Activated CD4-positive, alpha-beta memory T cell treated with anti-CD3 and anti-CD28 coated beads, Interleukin-2, amount 10 ng/mL, durations not matched to agents 7 days and 5 days (primary cell): ENCODE measurements at regions not wholly inside any gene's neighbourhood (a gene's known extent, or its start where the extent isn't known, plus 50 kb on each side); places are given as distances from the start of the nearest gene placed in this dataset.

Source experiments
- CTCF ChIA-PET: fragments of 350-600 bp; sonication (Branson Sonifier 250); formaldehyde crosslinking; loops from one replicate; lab custom pipeline; 2021; ENCODE audit warnings: antibody characterized with exemption, inconsistent platforms; lab: Charles Lee
- POLR2A ChIA-PET: fragments of 350-600 bp; sonication (Branson Sonifier 250); formaldehyde crosslinking; loops from one replicate; lab custom pipeline; 2021; ENCODE audit warnings: antibody characterized with exemption; lab: Charles Lee
- DNase-seq: peaks from one replicate; pipeline ENCODE4 v3.0.0-alpha.2; 2020
- H3K27ac Mint-ChIP-seq: one replicate; pipeline ENCODE4 v1.8.0; 2021; ENCODE audit warnings: mild to moderate bottlenecking, mixed read lengths
- H3K27me3 Mint-ChIP-seq: one replicate; pipeline ENCODE4 v1.8.0; 2021; ENCODE audit warnings: mixed read lengths
- H3K36me3 Mint-ChIP-seq: one replicate; pipeline ENCODE4 v1.8.0; 2021; ENCODE audit warnings: low read depth, mixed read lengths
- H3K4me1 Mint-ChIP-seq: one replicate; pipeline ENCODE4 v1.8.0; 2021; ENCODE audit warnings: mixed read lengths
- H3K4me3 Mint-ChIP-seq: one replicate; pipeline ENCODE4 v1.8.0; 2021; ENCODE audit warnings: mild to moderate bottlenecking, mixed read lengths
- H3K9me3 Mint-ChIP-seq: one replicate; pipeline ENCODE4 v1.8.0; 2021; ENCODE audit warnings: mixed read lengths

DNA sequence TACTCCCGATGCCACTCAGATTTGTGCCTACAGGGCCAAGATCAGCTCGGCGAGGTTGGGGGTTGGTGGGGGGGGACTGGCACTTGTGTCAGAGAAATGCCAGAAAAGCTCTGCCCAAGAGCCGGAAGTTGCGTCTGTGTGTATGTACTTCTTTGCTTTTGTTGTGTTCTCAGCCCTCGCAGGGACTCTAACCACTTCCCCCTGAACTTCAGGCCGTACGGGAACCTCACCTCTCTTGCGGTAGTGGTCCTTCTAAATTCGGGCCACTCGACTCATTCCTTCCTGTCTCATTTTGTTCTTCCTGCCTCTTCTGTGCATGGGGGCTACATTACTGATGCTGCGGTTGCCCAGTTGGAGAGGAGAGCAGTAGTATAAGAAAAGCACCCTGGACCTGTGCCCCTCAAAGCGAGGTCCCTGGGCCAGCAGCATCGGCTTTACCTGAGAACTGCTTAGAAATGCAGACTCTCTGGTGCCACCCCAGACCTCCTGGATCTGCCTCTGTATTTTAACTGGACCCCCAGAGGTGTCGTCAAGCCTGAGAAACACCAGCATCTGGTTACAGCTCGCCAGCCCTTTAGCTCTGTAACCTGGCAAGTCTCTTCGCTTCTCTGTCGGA is 146.3 kb upstream of the RPS6KA3 start:
- Mint-ChIP-seq H3K9me3 (no peaks in the 10 kb centered on the region), H3K36me3 (peaks cover 5% of the 10 kb centered on the region), H3K27me3 (no peaks in the 10 kb centered on the region), H3K4me3 (peak overlapping the region; percentile 14), H3K4me1 (peaks cover 28% of the 10 kb centered on the region), H3K27ac (peak overlapping the region; percentile 87)
- DNase-seq = peak; percentile 62
- CTCF ChIA-PET = interaction anchor here (1.2 kb wide), 1 partner anchor 25 kb away, joined by 3 read pairs; no protein-coding TSS in a partner anchor
- POLR2A ChIA-PET = interaction anchor here (0.7 to 4.3 kb wide), 3 partner anchors 18 to 103 kb away, joined by 3 to 21 read pairs (median 5); no protein-coding TSS in a partner anchor

DNA sequence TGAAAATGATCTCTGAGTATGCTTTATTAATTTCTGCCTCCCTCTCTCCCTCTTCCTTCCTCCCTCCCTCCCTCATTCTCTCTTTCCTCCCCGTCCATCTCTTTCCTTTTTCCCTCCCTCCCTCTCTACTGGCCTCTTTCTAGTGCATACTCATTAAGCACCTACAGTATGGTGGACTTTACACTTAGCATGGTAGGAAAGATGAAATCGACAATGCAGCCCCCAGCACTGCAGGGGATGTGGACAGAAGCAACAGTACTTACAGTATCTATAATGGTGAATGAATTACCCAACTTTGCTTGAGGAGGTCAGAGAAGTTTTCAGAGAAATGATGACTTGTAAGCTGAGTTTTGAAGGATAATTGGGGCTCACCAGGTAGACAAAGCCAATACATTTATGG is 143.8 kb upstream of the RPS6KA3 start:
- DNase-seq = no peak
- H3K36me3 Mint-ChIP-seq = peaks cover 5% of the 10 kb centered on the region
- H3K27me3 Mint-ChIP-seq = no peaks in the 10 kb centered on the region
- H3K4me3 Mint-ChIP-seq = no peak overlapping the region
- no peaks in the 10 kb centered on the region for H3K9me3 Mint-ChIP-seq
- CTCF ChIA-PET = no interaction called here
- peaks cover 26% of the 10 kb centered on the region for H3K4me1 Mint-ChIP-seq
- POLR2A ChIA-PET = no interaction called here
- peak overlapping the region; percentile 47 for H3K27ac Mint-ChIP-seq

DNA sequence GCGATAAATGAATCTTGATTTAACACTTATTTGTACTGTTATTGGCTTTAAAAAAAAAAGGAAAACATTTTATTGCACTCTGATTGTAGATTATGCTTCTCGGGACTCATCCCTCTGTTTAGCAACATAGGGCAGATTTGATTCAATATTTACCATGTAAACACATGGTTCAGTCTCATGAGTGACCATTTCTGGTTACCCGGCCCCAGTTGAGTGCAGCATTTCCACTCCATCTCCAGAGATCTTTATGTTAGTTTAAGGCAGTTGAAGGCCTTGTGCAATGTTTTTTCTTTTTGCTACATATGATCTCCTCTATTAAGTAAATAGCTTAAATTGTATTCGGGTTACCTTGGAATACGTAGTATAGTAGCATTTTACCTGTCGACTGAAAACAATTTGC is 143.3 kb upstream of the RPS6KA3 start:
- ChIA-PET CTCF (no interaction called here), POLR2A (no interaction called here)
- H3K9me3 Mint-ChIP-seq = no peaks in the 10 kb centered on the region

DNA sequence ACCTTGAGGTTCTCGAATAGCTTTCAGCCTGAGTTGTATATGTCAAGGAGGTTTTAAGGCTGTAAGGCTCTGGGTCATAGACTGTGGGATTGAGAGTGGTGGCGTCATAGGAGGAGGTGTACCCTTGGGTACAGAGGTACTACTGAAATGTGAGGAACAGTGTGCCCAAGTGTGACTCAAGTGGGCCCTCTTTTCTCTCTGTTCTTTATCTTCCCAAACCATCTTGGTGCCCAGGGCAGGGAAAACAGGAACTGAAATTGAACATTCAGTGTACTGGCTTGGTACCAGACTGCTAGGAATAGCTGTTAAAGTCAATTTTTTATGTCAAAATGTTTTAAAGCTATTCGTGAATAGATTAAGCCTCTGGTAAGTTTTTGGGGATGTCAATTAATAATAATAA is 136.2 kb upstream of the RPS6KA3 start:
- H3K4me3 Mint-ChIP-seq = no peak overlapping the region
- H3K27ac Mint-ChIP-seq = no peak overlapping the region
- no peak for DNase-seq
- H3K4me1 Mint-ChIP-seq = no peaks in the 10 kb centered on the region
- H3K36me3 Mint-ChIP-seq = no peaks in the 10 kb centered on the region
- ChIA-PET CTCF (no interaction called here), POLR2A (no interaction called here)
- H3K27me3 Mint-ChIP-seq = no peaks in the 10 kb centered on the region
- no peaks in the 10 kb centered on the region for H3K9me3 Mint-ChIP-seq

More for the DNA sequence above, 143.3 kb upstream of the RPS6KA3 start:
- H3K27ac Mint-ChIP-seq = no peak overlapping the region
- H3K36me3 Mint-ChIP-seq = peaks cover 5% of the 10 kb centered on the region
- DNase-seq = no peak
- no peaks in the 10 kb centered on the region for H3K27me3 Mint-ChIP-seq
- peaks cover 26% of the 10 kb centered on the region for H3K4me1 Mint-ChIP-seq
- H3K4me3 Mint-ChIP-seq = no peak overlapping the region

DNA sequence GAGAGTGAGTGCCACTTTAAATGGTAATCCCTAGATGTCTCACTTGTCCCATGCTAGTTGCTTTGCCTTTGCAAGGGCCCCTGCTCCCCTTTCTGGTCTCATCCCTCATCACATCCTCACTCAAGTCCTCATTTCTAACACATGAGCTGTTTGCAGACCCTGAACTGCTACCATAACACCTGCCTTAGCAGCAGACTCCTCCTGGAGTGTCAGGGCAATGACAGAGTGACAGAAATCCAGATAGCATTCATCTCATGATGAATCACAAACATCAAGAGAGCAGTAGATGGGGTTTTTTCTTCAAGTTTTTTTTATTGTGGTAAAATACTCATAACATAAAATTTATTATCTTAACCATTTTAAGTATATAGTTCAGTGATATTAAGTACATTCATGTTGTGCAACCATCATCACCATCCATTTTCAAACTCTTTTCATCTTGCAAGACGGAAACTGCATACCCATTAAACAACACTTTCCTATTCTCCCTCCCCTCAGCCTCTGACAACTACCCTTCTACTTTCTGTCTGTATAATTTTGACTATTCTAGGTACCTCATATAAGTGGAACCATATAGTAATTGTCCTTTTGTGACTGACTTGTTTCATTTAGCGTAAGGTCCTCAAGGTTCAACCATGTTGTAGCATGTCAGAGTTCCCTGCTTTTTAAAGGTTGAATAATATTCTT is 133.2 kb upstream of the RPS6KA3 start:
- H3K27ac Mint-ChIP-seq = no peak overlapping the region
- no peak for DNase-seq
- no peaks in the 10 kb centered on the region for H3K4me1 Mint-ChIP-seq
- no peaks in the 10 kb centered on the region for H3K36me3 Mint-ChIP-seq
- ChIA-PET CTCF (no interaction called here), POLR2A (no interaction called here)
- no peaks in the 10 kb centered on the region for H3K9me3 Mint-ChIP-seq
- H3K27me3 Mint-ChIP-seq = no peaks in the 10 kb centered on the region
- no peak overlapping the region for H3K4me3 Mint-ChIP-seq

DNA sequence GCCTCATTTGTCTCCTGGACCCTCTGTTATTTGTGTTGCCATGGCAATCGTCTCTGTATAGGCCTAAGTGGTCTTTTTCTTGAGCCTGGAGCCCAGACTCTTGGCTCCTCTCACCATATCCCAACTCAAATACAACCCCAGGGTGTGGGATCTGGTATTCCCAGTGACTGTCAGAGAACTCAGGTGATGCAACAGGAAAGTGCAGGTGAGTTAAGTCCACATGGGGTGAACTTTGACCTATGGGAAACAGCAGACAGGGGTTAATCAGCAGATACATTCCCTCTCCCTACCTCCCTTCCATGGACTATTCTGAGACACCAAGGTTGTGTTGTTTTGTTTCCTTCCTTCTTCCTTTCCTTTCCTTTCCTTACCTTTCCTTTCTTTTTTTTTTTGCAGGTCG is 130.9 kb upstream of the RPS6KA3 start:
- no peaks in the 10 kb centered on the region for H3K36me3 Mint-ChIP-seq
- DNase-seq = no peak
- H3K4me3 Mint-ChIP-seq = no peak overlapping the region
- no peaks in the 10 kb centered on the region for H3K27me3 Mint-ChIP-seq
- no peaks in the 10 kb centered on the region for H3K9me3 Mint-ChIP-seq
- ChIA-PET CTCF (no interaction called here), POLR2A (no interaction called here)
- no peaks in the 10 kb centered on the region for H3K4me1 Mint-ChIP-seq
- H3K27ac Mint-ChIP-seq = no peak overlapping the region

DNA sequence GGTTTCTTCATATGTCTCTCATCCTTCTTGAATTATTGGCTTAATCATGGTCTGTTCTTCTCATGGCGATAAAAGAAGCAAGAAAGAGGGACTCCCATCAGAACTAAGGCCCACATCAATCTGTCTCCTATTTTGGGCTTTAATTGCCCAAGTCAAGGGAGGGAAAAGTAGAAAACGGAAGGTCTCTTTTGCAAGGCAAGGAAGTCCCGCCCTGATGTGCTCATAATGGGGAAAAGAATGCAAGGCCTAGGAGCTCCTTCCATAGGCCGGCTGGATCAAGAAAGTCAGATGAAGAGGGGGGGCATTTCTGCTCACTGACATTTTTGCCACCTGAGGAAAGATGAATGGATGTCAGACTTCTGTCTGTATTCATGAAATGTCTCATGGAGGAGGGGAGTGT is 127.7 kb upstream of the RPS6KA3 start:
- Mint-ChIP-seq H3K27ac (no peak overlapping the region), H3K4me3 (no peak overlapping the region), H3K9me3 (no peaks in the 10 kb centered on the region), H3K27me3 (peaks cover under 1% of the 10 kb centered on the region), H3K4me1 (no peaks in the 10 kb centered on the region), H3K36me3 (no peaks in the 10 kb centered on the region)
- DNase-seq = no peak
- ChIA-PET POLR2A (interaction anchor here (0.6 kb wide), 1 partner anchor 18 kb away, joined by 3 read pairs; no protein-coding TSS in a partner anchor), CTCF (no interaction called here)

DNA sequence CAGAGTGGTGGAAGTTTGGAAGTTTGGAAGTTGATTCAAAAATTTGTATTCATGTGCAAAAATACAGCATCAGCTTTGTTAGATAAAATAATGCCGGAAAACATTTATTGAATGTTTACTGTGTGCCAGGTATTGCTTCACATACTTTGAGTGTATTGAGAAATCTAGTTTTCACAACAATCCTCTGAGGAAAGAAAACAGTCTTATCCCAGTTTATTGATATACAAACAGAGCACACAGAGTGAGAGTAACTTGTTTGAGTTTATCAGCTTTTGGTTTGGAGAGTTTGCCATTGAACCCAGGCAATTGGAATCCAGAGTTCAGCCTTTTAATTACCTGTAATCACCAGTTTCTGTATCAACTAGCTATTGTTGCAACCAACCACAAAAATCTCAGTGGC is 127.2 kb upstream of the RPS6KA3 start:
- no peaks in the 10 kb centered on the region for H3K9me3 Mint-ChIP-seq
- H3K27ac Mint-ChIP-seq = no peak overlapping the region
- no peaks in the 10 kb centered on the region for H3K4me1 Mint-ChIP-seq
- H3K4me3 Mint-ChIP-seq = no peak overlapping the region
- ChIA-PET POLR2A (no interaction called here), CTCF (no interaction called here)
- DNase-seq = no peak
- no peaks in the 10 kb centered on the region for H3K36me3 Mint-ChIP-seq
- H3K27me3 Mint-ChIP-seq = peaks cover 4% of the 10 kb centered on the region

DNA sequence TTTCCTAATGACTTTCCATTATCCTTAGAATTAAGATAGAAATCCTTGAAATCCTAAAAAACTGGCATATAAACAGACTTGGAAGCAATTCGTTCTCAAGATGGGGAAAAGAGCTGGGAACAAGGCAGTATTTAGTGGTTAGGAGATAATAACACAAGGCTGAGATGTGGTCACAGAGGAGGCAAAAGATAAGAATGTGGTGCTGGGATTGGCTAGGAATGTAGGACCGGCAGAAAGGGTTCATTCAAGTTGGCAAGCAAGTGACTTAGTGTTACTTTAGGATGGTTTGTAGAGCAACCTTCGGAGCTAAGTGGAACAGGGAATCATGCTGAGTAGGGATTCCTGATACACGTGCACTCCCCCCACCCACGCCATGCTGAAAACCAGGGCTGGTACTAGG is 121.9 kb upstream of the RPS6KA3 start:
- ChIA-PET POLR2A (no interaction called here), CTCF (no interaction called here)
- DNase-seq = no peak
- H3K4me3 Mint-ChIP-seq = no peak overlapping the region
- peaks cover 7% of the 10 kb centered on the region for H3K27me3 Mint-ChIP-seq
- H3K27ac Mint-ChIP-seq = no peak overlapping the region
- H3K36me3 Mint-ChIP-seq = no peaks in the 10 kb centered on the region
- H3K9me3 Mint-ChIP-seq = no peaks in the 10 kb centered on the region
- H3K4me1 Mint-ChIP-seq = no peaks in the 10 kb centered on the region

DNA sequence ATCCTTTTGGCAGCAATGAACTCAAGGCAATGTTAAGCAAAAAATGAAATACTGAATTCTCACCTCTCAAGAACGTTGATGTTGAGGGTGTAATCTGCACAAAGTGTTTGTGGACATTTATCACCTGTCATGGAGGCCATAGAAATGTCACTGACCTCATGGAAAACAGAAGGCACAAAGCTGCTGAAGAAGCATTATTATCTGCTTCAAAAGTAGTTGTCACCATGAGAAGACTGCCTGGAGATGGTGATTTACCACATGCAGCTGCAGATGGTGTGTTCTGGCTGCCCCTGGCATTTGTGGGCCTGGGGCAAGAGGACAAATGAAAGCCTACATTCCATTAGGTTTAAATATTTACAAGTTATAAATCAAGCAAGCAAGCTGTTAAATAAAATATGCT is 116.8 kb upstream of the RPS6KA3 start:
- H3K27me3 Mint-ChIP-seq = peaks cover 3% of the 10 kb centered on the region
- no peaks in the 10 kb centered on the region for H3K9me3 Mint-ChIP-seq
- H3K4me1 Mint-ChIP-seq = peaks cover 22% of the 10 kb centered on the region
- POLR2A ChIA-PET = no interaction called here
- CTCF ChIA-PET = interaction anchor here (1.4 kb wide), 1 partner anchor 131 kb away, joined by 4 read pairs; no protein-coding TSS in a partner anchor
- peaks cover 3% of the 10 kb centered on the region for H3K36me3 Mint-ChIP-seq
- DNase-seq = no peak
- H3K27ac Mint-ChIP-seq = no peak overlapping the region
- no peak overlapping the region for H3K4me3 Mint-ChIP-seq

DNA sequence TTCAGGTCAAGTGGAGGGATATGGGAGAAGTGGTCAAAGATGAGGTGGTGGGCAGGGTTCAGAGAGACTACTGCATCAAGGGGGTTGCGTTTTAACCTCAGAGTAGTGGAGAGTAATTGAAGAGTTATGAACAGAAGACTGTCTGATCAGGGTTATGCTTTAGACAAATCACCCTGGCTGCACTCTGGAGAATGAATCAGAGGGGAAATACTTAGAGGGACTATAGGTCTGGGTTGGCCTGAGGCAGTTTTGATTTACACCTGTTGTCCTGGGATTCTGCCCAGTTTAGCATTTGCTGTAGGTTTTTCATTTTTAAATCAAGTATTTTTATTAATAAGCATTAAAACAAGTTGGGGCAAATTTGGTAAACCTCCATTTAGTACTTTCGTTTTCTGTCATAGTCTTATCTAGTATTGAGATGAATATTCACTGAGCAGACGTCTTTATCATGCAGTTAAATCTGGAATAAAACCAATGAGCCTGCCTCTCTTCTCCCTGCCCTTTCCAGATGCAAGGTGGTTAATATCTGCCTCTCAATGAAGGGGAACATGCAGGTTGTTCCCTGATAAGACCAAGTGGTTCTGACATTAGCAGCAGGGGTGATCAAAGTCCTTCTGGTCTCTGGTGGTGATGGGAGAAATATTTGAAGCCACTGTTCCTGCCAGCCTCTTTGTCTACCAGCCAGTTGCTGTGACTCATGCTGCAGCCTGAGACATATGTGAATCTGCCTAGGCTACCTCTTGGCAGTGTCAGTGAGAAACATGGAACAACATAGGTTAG is 116.0 kb upstream of the RPS6KA3 start:
- no peaks in the 10 kb centered on the region for H3K9me3 Mint-ChIP-seq
- no peak overlapping the region for H3K4me3 Mint-ChIP-seq
- peaks cover 3% of the 10 kb centered on the region for H3K36me3 Mint-ChIP-seq
- peak; percentile 18 for DNase-seq
- H3K4me1 Mint-ChIP-seq = peaks cover 28% of the 10 kb centered on the region
- CTCF ChIA-PET = no interaction called here
- H3K27me3 Mint-ChIP-seq = no peaks in the 10 kb centered on the region
- peak overlapping the region; percentile 53 for H3K27ac Mint-ChIP-seq
- POLR2A ChIA-PET = no interaction called here

DNA sequence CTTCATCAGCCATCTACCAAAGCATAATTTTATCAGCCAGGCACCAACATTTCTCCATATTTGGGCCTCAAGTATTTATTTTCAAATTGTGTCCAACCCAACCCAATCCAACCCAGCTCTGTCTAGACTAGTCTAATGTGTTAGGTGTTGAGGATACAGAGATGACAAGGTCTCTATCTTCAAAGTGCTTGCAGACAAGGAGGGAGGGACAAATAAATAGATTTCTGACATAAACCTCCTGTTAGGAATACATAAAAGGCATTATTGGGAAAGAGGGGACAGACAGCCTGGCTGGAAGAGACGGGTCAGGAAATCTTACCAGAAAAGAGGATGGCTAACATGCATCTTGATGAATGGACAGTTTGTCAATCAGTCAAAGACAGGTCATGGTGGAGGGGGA is 115.4 kb upstream of the RPS6KA3 start:
- Mint-ChIP-seq H3K27me3 (no peaks in the 10 kb centered on the region), H3K27ac (no peak overlapping the region), H3K4me1 (peaks cover 29% of the 10 kb centered on the region), H3K4me3 (no peak overlapping the region), H3K36me3 (peaks cover 3% of the 10 kb centered on the region), H3K9me3 (no peaks in the 10 kb centered on the region)
- POLR2A ChIA-PET = no interaction called here
- DNase-seq = no peak
- CTCF ChIA-PET = no interaction called here

DNA sequence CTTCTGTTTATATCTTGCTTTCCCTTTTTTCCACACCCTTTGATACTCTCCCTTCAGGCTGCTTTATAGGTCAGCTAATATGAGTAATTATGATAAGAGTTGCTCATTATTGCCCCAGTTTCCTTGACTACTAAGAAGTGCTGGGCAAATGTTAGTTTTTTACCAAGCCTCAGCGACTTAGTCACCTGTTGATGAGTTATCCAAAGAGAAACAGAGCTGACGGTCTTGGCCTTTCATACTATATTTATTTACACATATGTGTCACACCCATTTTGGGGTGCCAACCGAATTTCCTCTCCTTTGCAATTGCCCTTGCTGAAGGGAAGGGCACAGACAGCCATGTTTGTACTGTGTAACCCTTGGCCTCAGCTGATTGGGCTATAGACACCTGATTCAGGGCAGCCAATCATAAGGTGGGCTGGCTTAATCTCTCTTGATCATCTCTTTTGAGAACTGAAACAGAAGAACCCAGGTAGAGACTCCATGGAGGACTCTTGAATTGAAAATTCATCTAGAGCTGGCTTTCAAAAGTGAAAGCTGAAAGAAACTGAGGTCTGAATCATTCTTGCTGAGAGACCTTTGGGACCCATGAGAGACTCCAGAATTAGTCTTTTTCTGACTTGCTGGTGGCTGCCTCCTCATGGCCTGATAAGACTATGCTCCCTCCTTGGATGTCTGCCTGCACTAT is 111.7 kb upstream of the RPS6KA3 start:
- no peaks in the 10 kb centered on the region for H3K9me3 Mint-ChIP-seq
- ChIA-PET POLR2A (interaction anchor here (0.8 to 1.4 kb wide), 5 partner anchors 36 to 138 kb away, joined by 3 to 5 read pairs (median 3); no protein-coding TSS in a partner anchor), CTCF (no interaction called here)
- H3K36me3 Mint-ChIP-seq = peaks cover 3% of the 10 kb centered on the region
- H3K4me1 Mint-ChIP-seq = peaks cover 31% of the 10 kb centered on the region
- DNase-seq = peak; percentile 34
- no peak overlapping the region for H3K4me3 Mint-ChIP-seq
- H3K27ac Mint-ChIP-seq = peak overlapping the region; percentile 59
- H3K27me3 Mint-ChIP-seq = peaks cover 1% of the 10 kb centered on the region
